Adrenal gland (tissue), 5 donors: ENCODE measurements at regions not wholly inside any gene's neighbourhood (a gene's known extent, or its start where the extent isn't known, plus 50 kb on each side); places are given as distances from the start of the nearest gene placed in this dataset.
A peak's percentile ranks its signal among the peaks of the same experiment; 100 is the strongest.

Experiments
- CTCF ChIP-seq, 6 experiments: fragments of 450-650 bp in 4 of 6; fragments of 200-600 bp in 2 of 6; sonication (generic) in 1 of 6; IDR thresholded peaks; 1 replicate in 5 of 6; 2 replicates in 1 of 6; pipeline versions ENCODE4 v1.5.1 to v1.8.0; 2016 to 2021; ENCODE audit warnings: antibody characterized with exemption in 6 of 6, mild to moderate bottlenecking in 2 of 6, moderate library complexity in 1 of 6
- POLR2A ChIP-seq, 2 donors: fragments of 450-650 bp; IDR thresholded peaks; one replicate each; pipeline ENCODE4 v1.6.1; 2017; ENCODE audit warnings: antibody characterized with exemption in 2 of 2, mild to moderate bottlenecking in 2 of 2, moderate library complexity in 1 of 2
- donor health status: DM: no; HTN: no; CAD: no.

- TF ChIP-seq CTCF (IDR thresholded peaks at IDR 0.05) (peak in 2 of 6 experiments; percentile 18 to 36), POLR2A (IDR thresholded peaks at IDR 0.05) (no peak)
These were observed 499.4 kb downstream of the GALR1 start for GRCh38 chr18:77749089-77749488.
